HUES6 (cell line): ENCODE measurements at regions not wholly inside any gene's neighbourhood (a gene's known extent, or its start where the extent isn't known, plus 50 kb on each side); places are given as distances from the start of the nearest gene placed in this dataset.

Experiments
- H3K27ac ChIP-seq: 2 replicates; pipeline ENCODE4 v1.7.0; 2013; ENCODE audit warnings: low read depth, mild to moderate bottlenecking, low read length, inconsistent platforms
- H3K27me3 ChIP-seq: 2 replicates; pipeline ENCODE4 v1.6.1; 2013; ENCODE audit warnings: low read length; ENCODE audit not compliant: control insufficient read depth, insufficient read depth
- H3K36me3 ChIP-seq: 2 replicates; pipeline ENCODE4 v1.6.1; 2013; ENCODE audit warnings: low read length; ENCODE audit not compliant: control insufficient read depth, insufficient read depth
- H3K4me1 ChIP-seq: 2 replicates; pipeline ENCODE4 v1.6.1; 2013; ENCODE audit warnings: low read length; ENCODE audit not compliant: control insufficient read depth, insufficient read depth
- H3K4me3 ChIP-seq: 2 replicates; pipeline ENCODE4 v1.5.1; 2013; ENCODE audit warnings: low read depth, low read length
- H3K9ac ChIP-seq: one replicate; pipeline ENCODE4 v1.6.1; 2013; ENCODE audit warnings: mild to moderate bottlenecking, low read length
- H3K9me3 ChIP-seq: 2 replicates; pipeline ENCODE4 v1.6.1; 2013; ENCODE audit warnings: low read depth, low read length; ENCODE audit not compliant: control insufficient read depth, insufficient read depth

GRCh38 chr16:26189536-26189935, 497.8 kb downstream of the HS3ST4 start:
- Histone ChIP-seq H3K4me3 (no peak overlapping the region), H3K9me3 (no peaks in the 10 kb centered on the region; the same call in none of the 2 replicates), H3K27me3 (no peaks in the 10 kb centered on the region), H3K9ac (no peak overlapping the region), H3K4me1 (no peaks in the 10 kb centered on the region), H3K27ac (no peak overlapping the region), H3K36me3 (no peaks in the 10 kb centered on the region)

DNA sequence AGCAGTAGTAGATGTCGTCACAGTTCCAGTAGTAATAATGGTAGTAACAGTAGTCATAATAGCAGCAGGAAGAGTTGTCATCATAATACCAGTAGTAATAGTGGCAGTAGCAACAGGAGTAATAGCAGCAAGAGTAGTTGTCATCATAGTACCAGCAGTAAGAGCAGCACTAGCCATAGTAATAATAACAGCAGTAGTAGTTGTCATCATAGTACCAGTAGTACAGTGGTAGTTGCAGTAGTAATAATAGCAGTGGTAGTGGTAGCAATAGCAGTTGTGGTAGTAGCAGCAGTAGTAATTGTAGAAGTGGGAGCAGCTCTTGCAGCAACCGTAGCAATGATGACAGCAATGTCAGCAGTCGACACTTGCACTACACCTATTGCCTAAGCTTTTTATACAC, 502.8 kb downstream of the HS3ST4 start:
- Histone ChIP-seq H3K27me3 (no peaks in the 10 kb centered on the region), H3K4me1 (no peaks in the 10 kb centered on the region)

GRCh38 chr16:26195225-26195624, 503.5 kb downstream of the HS3ST4 start:
- Histone ChIP-seq H3K4me1 (no peaks in the 10 kb centered on the region), H3K4me3 (no peak overlapping the region), H3K9ac (no peak overlapping the region), H3K36me3 (no peaks in the 10 kb centered on the region), H3K27me3 (no peaks in the 10 kb centered on the region), H3K27ac (no peak overlapping the region), H3K9me3 (no peaks in the 10 kb centered on the region)

More for the DNA sequence above, 502.8 kb downstream of the HS3ST4 start:
- H3K9ac ChIP-seq: no peak overlapping the region
- no peak overlapping the region for H3K4me3 ChIP-seq
- no peaks in the 10 kb centered on the region for H3K9me3 ChIP-seq
- no peak overlapping the region for H3K27ac ChIP-seq
- no peaks in the 10 kb centered on the region for H3K36me3 ChIP-seq

DNA sequence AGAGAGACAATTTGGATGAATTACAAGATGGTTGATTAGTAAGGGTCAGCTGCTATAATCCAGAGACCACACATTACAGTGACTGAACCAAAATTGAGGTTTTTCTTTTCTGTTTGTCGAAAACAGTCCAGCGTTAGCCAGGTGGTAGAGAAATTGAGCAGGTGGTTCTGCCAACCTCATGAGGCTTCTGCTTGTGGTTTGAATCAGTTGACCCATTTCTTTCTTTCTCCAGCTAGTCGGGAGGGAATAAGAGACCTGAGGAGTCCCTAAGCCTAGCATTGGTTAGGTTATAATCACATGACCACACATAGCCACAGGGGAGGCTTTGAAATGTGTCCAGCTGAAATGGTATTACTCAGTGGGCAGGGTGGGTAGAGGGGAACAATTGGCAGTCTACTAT, 504.6 kb downstream of the HS3ST4 start:
- H3K9ac ChIP-seq: no peak overlapping the region
- no peaks in the 10 kb centered on the region for H3K36me3 ChIP-seq
- no peaks in the 10 kb centered on the region for H3K27me3 ChIP-seq
- H3K4me1 ChIP-seq: no peaks in the 10 kb centered on the region
- H3K4me3 ChIP-seq: no peak overlapping the region
- no peak overlapping the region for H3K27ac ChIP-seq
- no peaks in the 10 kb centered on the region for H3K9me3 ChIP-seq

GRCh38 chr16:26196802-26197201, 505.0 kb downstream of the HS3ST4 start:
- no peaks in the 10 kb centered on the region for H3K36me3 ChIP-seq
- H3K4me3 ChIP-seq: no peak overlapping the region
- no peaks in the 10 kb centered on the region for H3K4me1 ChIP-seq
- no peak overlapping the region for H3K9ac ChIP-seq
- H3K27ac ChIP-seq: no peak overlapping the region
- no peaks in the 10 kb centered on the region for H3K9me3 ChIP-seq
- no peaks in the 10 kb centered on the region for H3K27me3 ChIP-seq

- Histone ChIP-seq H3K9ac (no peak overlapping the region), H3K4me1 (no peaks in the 10 kb centered on the region), H3K36me3 (no peaks in the 10 kb centered on the region), H3K27ac (no peak overlapping the region), H3K9me3 (no peaks in the 10 kb centered on the region), H3K4me3 (no peak overlapping the region), H3K27me3 (no peaks in the 10 kb centered on the region)
Observed at GRCh38 chr16:26197707-26198106, 505.9 kb downstream of the HS3ST4 start.

- Histone ChIP-seq H3K9me3 (no peaks in the 10 kb centered on the region), H3K27ac (no peak overlapping the region), H3K4me1 (no peaks in the 10 kb centered on the region), H3K4me3 (no peak overlapping the region), H3K36me3 (no peaks in the 10 kb centered on the region), H3K27me3 (no peaks in the 10 kb centered on the region), H3K9ac (no peak overlapping the region)
Observed at GRCh38 chr16:26198221-26198620, 506.5 kb downstream of the HS3ST4 start.

DNA sequence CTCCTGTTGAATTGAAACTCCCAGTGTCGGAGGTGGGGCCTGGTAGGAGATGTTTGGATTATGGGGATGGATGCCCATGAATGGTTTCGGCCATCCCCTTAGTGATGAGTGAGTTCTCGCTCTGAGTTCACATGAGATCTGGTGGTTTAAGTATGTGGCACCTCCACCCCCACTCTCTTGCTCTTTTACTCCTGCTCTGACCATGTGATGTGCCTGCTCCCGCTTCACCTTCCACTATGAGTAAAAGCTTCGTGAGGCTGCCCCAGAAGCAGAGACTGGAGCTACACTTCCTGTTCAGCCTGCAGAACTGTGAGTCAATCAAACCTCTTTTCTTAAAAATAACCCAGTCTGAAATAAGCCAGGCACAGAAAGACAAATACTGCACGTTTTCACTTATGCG, 512.4 kb downstream of the HS3ST4 start:
- Histone ChIP-seq H3K36me3 (no peaks in the 10 kb centered on the region), H3K27ac (no peak overlapping the region), H3K4me3 (no peak overlapping the region), H3K9me3 (peaks cover 2% of the 10 kb centered on the region; the same call in 1 of the 2 replicates), H3K9ac (no peak overlapping the region), H3K4me1 (peaks cover 7% of the 10 kb centered on the region), H3K27me3 (no peaks in the 10 kb centered on the region)

DNA sequence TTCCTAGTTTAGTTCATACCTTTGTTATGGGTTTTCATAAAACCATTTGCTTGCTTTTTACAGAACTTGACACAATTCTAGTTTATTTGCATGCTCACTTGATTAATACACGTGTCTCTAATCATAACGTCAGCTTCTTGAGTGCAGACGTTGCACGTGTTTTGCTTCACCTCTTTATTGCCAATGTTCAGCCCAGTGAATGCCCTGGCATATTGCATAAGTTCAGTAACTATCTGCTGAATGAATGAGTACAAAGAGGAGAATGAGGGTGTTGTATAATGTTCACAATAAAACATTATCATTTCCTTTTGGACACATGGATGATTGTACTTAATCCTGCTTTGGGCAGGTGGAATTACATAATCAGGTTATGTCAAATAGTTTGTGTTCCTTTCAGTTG, 519.8 kb downstream of the HS3ST4 start:
- H3K4me1 ChIP-seq: peaks cover 16% of the 10 kb centered on the region; the same call in 1 of the 2 replicates
- no peak overlapping the region for H3K4me3 ChIP-seq
- H3K9ac ChIP-seq: no peak overlapping the region
- no peak overlapping the region for H3K27ac ChIP-seq
- no peaks in the 10 kb centered on the region for H3K36me3 ChIP-seq
- H3K27me3 ChIP-seq: no peaks in the 10 kb centered on the region
- H3K9me3 ChIP-seq: peaks cover 5% of the 10 kb centered on the region; the same call in 1 of the 2 replicates

DNA sequence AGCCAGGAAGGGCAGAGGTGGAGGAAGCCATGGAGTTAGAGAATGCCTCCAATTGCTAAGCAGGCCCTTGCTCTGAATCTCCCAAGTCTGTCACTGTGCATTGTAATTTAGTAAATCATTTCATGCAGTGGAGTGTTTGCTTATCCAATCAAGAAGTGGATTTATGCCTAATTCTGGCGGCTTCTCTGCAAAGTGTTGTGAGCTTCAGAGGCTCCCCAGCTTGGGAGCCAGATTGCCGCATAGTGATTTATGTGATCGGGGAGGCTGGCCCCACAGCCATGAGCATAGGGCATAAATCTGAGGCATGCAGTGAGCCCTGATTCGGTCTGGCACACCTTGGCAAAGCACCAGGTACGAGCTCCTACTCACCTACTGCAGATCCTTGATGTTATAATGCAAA, 520.8 kb downstream of the HS3ST4 start:
- Histone ChIP-seq H3K4me1 (peaks cover 26% of the 10 kb centered on the region), H3K27me3 (no peaks in the 10 kb centered on the region), H3K36me3 (no peaks in the 10 kb centered on the region), H3K9me3 (peaks cover 5% of the 10 kb centered on the region; the same call in 1 of the 2 replicates), H3K9ac (no peak overlapping the region), H3K27ac (no peak overlapping the region), H3K4me3 (no peak overlapping the region)

DNA sequence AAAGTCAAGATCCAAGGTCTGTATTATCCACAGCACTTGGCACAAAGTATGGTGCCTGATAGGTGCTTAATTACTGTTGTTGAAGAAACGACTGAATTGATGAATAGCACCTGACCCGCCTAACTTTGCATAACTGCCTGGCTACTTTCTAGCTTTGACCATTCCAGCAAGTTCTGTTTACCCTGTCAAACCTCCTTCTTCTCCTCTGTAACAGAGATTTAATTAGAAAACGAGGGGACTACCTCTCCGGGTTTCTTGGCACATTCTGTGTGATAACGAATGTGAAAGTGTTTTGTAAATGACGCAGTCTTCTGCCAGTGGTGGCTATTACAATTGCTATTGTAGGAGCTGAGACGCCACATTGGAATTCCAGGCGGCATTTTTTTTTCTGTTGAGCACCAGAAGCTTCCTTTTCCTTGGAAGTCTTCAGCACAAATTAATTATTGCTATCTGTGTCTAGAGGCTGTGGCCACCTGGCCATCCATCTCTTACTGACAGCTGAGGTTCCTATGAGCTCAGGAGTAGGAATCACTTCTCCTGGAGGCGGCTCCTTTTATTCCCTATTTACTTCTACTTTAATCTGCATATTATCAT, 522.9 kb downstream of the HS3ST4 start:
- H3K4me3 ChIP-seq: no peak overlapping the region
- no peak overlapping the region for H3K27ac ChIP-seq
- H3K9me3 ChIP-seq: 0 out of 2 replicates have a peak, but pooled peaks cover 3% of the 10 kb centered on the region
- no peaks in the 10 kb centered on the region for H3K36me3 ChIP-seq
- no peak overlapping the region for H3K9ac ChIP-seq
- peaks cover 35% of the 10 kb centered on the region for H3K4me1 ChIP-seq
- H3K27me3 ChIP-seq: no peaks in the 10 kb centered on the region
